ENCODE measurements at regions not wholly inside any gene's neighbourhood (a gene's known extent, or its start where the extent isn't known, plus 50 kb on each side); places are given as distances from the start of the nearest gene placed in this dataset.
"Not testable (repeated sequence)": the region's sequence is repeated elsewhere in the genome, so short reads cannot be mapped to it uniquely, and the experiment has no call there.

DNA sequence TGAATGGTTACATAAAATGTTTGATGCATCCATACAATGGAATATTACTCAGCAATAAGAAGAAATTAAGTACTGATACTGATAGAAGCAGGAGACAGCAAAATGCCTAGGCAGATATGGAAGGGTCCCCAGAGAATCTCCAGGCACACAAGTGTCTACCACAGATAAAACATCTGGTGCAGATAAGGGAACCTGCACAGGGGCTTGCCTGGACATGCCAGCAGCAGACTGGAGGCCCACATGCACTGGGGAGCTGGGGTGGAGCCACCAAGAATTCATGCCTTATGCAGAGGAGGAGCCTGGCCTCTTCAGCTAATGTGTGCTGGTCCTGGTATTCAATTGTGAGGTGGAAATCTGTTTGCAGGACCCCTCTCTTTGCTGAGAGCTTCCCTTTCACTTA is 129.2 kb upstream of the CTSV start:
- not testable (repeated sequence) for H3K9me3 ChIP-seq (ENCODE audit: low read length); H3K36me3 ChIP-seq (ENCODE audit: insufficient read depth, low read length); H3K4me3 ChIP-seq (ENCODE audit: low read depth in 1 of 2, low read length in 2 of 2); H3K27me3 ChIP-seq (ENCODE audit: control insufficient read depth in 1 of 2, insufficient read depth in 2 of 2, low read length in 2 of 2); H3K4me1 ChIP-seq (ENCODE audit: insufficient read depth, low read length); H3K27ac ChIP-seq (ENCODE audit: low read depth, low read length); H3K9ac ChIP-seq (ENCODE audit: low read length)

DNA sequence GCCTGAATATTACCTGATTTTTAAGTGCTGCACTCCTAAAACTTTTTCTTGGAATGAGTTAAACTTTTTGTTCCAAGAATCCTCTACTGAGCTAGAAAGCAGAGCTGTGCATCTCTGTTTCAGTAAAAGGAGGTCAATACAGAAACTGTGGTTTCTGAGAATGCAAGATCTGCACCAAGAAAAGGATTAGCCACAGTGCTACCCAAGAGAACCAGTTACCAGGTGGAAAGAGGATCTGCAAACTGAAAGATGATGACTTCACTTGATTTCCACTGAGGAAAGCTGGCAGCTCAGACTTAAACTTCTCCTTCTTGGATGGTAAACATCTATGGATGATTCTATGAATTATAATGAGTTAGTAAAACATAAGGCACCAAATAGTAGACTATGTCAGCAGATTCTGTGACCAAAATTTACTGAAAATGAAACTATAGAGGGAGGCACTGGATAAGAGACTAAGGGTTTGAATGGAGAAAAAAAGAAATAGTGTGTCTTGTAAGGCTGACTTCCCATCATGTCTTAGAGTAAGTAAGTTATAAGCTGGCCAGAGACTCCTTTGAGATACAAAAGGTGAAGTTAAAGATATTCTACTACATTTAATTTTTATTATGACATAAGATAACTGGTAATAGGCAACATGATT is 127.7 kb upstream of the CTSV start:
- H3K36me3 ChIP-seq (ENCODE audit: insufficient read depth, low read length); H3K9me3 ChIP-seq (ENCODE audit: low read length); H3K9ac ChIP-seq (ENCODE audit: low read length); H3K27ac ChIP-seq (ENCODE audit: low read depth, low read length); H3K4me1 ChIP-seq (ENCODE audit: insufficient read depth, low read length); H3K27me3 ChIP-seq (ENCODE audit: control insufficient read depth in 1 of 2, insufficient read depth in 2 of 2, low read length in 2 of 2); H3K4me3 ChIP-seq (ENCODE audit: low read depth in 1 of 2, low read length in 2 of 2): not testable (repeated sequence)

DNA sequence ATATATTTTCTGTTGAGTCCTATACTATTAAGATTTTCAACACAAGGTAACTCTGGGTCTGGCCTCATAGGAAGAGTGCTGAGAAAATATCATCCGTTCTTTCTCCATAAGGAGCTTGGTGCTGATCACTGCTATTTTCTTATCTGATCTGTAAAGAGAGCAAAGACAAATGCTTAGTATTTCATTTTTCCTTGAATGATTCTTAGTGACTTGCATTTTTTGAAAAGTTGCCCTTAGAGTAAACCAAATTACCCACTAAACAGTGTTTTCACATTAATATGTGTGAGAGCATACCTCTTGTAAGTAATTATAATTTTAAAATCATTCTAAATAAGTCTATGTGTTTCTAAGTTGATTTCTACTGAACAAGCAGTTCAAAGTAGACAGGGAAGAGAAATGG is 121.3 kb upstream of the CTSV start:
- Histone ChIP-seq H3K36me3 (ENCODE audit: insufficient read depth, low read length) (no peaks in the 10 kb centered on the region), H3K27me3 (ENCODE audit: control insufficient read depth in 1 of 2, insufficient read depth in 2 of 2, low read length in 2 of 2) (no peaks in the 10 kb centered on the region), H3K4me3 (ENCODE audit: low read depth in 1 of 2, low read length in 2 of 2) (no peak overlapping the region), H3K9ac (ENCODE audit: low read length) (no peak overlapping the region), H3K9me3 (ENCODE audit: low read length) (no peaks in the 10 kb centered on the region), H3K27ac (ENCODE audit: low read depth, low read length) (no peak overlapping the region), H3K4me1 (ENCODE audit: insufficient read depth, low read length) (no peaks in the 10 kb centered on the region)

DNA sequence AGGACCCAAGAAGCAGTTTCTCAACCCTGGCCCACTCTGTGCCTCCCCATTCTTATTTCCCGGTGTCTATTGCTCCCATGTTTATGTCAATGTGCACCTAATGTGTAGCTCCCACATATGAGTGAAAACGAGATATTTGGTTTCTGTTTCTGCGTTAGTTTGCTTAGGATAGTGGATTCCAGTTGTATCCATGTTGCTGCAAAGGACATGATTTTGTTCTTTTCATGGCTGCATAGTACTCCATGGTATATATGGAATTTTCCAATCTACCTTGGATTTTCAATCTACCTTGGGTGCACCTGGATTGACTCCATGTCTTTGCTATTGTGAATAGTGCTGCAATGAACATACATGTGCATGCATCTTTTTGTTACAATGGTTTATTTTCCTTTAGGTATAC is 119.8 kb upstream of the CTSV start:
- not testable (repeated sequence) for H3K9ac ChIP-seq (ENCODE audit: low read length); H3K4me1 ChIP-seq (ENCODE audit: insufficient read depth, low read length); H3K27me3 ChIP-seq (ENCODE audit: control insufficient read depth in 1 of 2, insufficient read depth in 2 of 2, low read length in 2 of 2); H3K27ac ChIP-seq (ENCODE audit: low read depth, low read length); H3K4me3 ChIP-seq (ENCODE audit: low read depth in 1 of 2, low read length in 2 of 2); H3K9me3 ChIP-seq (ENCODE audit: low read length); H3K36me3 ChIP-seq (ENCODE audit: insufficient read depth, low read length)

DNA sequence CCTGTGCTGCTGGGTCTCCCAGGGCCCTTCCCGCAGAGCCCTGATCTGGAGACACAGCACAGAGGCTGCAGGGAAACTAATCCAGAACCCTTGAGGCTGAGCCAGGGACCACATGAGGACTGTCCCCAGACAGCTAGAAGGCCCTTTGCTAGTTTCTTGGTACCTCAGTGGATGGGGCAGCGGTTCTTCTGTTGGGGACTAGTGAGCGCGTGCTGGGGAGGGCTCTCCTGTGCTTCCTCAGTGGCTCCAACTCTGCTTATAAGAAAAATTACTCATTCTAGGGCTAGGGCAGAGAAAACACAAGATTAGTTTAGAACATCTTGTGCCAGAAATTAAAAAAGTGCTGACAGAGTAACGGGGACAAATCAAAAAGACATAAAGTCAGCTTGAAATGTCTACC is 116.5 kb upstream of the CTSV start:
- not testable (repeated sequence) for H3K9ac ChIP-seq (ENCODE audit: low read length); H3K36me3 ChIP-seq (ENCODE audit: insufficient read depth, low read length); H3K4me3 ChIP-seq (ENCODE audit: low read depth in 1 of 2, low read length in 2 of 2); H3K27ac ChIP-seq (ENCODE audit: low read depth, low read length); H3K4me1 ChIP-seq (ENCODE audit: insufficient read depth, low read length); H3K9me3 ChIP-seq (ENCODE audit: low read length); H3K27me3 ChIP-seq (ENCODE audit: control insufficient read depth in 1 of 2, insufficient read depth in 2 of 2, low read length in 2 of 2)

DNA sequence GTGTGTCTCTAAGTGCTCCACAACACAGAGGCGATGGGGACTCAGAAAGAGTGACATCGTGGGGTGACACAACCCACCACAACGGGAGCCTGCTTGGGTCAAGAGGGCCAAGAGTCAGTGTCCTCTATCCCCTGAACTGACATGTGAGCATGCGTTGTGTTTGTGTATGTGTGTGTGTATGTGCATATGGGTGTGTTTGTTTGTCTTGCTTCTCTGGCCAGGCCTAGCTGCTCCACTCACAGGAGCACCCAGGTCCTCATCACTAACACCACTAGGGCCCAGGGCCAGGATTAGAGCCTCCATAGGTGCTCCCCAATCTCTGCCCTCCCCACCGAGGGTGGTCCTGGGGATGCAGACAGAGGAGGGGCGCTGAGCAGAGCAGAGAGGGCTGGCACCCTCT is 115.0 kb upstream of the CTSV start:
- Histone ChIP-seq H3K9me3 (ENCODE audit: low read length) (no peaks in the 10 kb centered on the region), H3K27me3 (ENCODE audit: control insufficient read depth in 1 of 2, insufficient read depth in 2 of 2, low read length in 2 of 2) (no peaks in the 10 kb centered on the region), H3K9ac (ENCODE audit: low read length) (no peak overlapping the region), H3K36me3 (ENCODE audit: insufficient read depth, low read length) (no peaks in the 10 kb centered on the region), H3K4me3 (ENCODE audit: low read depth in 1 of 2, low read length in 2 of 2) (no peak overlapping the region), H3K4me1 (ENCODE audit: insufficient read depth, low read length) (no peaks in the 10 kb centered on the region), H3K27ac (ENCODE audit: low read depth, low read length) (no peak overlapping the region)

DNA sequence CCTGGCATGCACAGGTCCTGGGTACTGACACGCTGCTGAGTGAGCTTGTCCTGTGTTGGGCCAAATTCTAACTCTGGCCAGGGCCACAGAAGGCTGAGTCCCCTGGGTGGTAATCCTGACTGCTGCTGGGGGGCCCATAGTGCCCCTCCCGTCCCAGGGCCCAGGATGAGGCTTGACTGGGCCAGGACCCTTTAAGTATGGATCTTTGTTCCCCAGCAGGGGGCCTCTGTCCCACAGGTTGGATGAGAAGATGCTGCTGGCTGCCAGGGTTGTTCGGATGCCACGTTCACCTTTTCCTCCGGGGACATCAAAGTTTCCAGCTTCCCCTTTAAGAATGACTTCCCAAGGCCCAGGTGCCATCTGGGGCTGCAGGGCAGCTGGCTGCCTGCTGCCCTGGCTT is 114.2 kb upstream of the CTSV start:
- not testable (repeated sequence) for H3K4me1 ChIP-seq (ENCODE audit: insufficient read depth, low read length); H3K9ac ChIP-seq (ENCODE audit: low read length); H3K36me3 ChIP-seq (ENCODE audit: insufficient read depth, low read length); H3K4me3 ChIP-seq (ENCODE audit: low read depth in 1 of 2, low read length in 2 of 2); H3K27me3 ChIP-seq (ENCODE audit: control insufficient read depth in 1 of 2, insufficient read depth in 2 of 2, low read length in 2 of 2); H3K27ac ChIP-seq (ENCODE audit: low read depth, low read length); H3K9me3 ChIP-seq (ENCODE audit: low read length)

DNA sequence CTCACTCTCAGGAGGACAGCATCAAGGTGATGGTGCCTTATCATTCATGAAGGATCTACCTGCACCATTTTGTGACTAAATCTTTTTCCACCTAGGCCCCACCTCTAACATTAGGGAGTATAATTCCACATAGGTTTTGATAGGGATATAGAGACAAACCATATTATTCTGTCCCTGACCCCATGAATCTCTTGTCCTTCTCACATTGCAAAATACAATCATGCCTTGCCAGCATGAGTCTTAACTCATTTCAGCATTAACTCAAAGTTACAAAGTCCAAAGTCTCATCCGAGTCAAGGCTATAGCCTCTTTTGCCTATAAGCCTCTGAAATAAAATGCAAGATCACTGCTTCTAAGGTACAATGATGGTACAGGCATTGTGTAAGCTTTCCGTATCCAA is 111.5 kb upstream of the CTSV start:
- H3K4me3 ChIP-seq (ENCODE audit: low read depth in 1 of 2, low read length in 2 of 2); H3K9ac ChIP-seq (ENCODE audit: low read length); H3K27ac ChIP-seq (ENCODE audit: low read depth, low read length): not testable (repeated sequence)

DNA sequence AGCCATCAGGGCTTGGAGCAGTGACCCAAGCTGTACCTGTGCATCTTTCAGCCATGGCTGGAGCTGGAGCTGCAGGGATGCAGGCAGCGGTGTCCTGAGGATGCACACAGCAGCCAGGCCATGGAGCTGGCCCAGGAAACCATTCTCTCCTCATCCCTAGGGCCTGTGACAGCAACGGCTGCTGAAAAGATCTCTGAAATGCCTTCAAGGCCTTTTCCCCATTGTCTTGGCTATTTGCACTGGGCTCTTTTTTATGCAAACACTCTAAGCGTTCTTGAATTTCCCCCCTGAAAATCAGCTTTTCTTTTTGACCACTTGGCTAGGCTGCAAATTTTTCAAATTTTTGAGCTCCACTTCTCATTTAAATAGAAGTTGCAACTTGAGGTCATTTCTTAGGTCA is 109.5 kb upstream of the CTSV start:
- H3K9ac ChIP-seq (ENCODE audit: low read length); H3K4me3 ChIP-seq (ENCODE audit: low read depth in 1 of 2, low read length in 2 of 2); H3K4me1 ChIP-seq (ENCODE audit: insufficient read depth, low read length); H3K9me3 ChIP-seq (ENCODE audit: low read length); H3K27me3 ChIP-seq (ENCODE audit: control insufficient read depth in 1 of 2, insufficient read depth in 2 of 2, low read length in 2 of 2); H3K27ac ChIP-seq (ENCODE audit: low read depth, low read length); H3K36me3 ChIP-seq (ENCODE audit: insufficient read depth, low read length): not testable (repeated sequence)

More for the DNA sequence above, 111.5 kb upstream of the CTSV start:
- not testable (repeated sequence) for H3K9me3 ChIP-seq (ENCODE audit: low read length); H3K36me3 ChIP-seq (ENCODE audit: insufficient read depth, low read length); H3K4me1 ChIP-seq (ENCODE audit: insufficient read depth, low read length); H3K27me3 ChIP-seq (ENCODE audit: control insufficient read depth in 1 of 2, insufficient read depth in 2 of 2, low read length in 2 of 2)

DNA sequence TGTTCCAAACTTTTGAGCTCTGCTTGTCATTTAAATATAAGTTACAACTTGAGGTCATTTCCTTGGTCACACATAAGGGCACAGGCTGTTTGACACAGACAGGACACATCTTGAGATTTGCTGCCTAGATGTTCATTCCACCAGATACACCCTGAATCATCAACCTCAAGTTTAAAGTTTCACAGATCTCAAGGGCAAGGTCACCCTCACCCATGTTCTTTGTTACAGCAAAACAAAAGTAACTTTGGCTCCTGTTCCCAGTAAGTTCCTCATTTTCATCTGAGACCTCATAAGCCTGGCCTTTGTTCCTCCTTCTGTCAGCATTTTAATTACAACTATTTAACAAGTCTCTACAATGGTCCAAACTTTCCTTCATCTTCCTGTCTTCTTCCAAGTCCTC is 106.7 kb upstream of the CTSV start:
- not testable (repeated sequence) for H3K27me3 ChIP-seq (ENCODE audit: control insufficient read depth in 1 of 2, insufficient read depth in 2 of 2, low read length in 2 of 2); H3K27ac ChIP-seq (ENCODE audit: low read depth, low read length); H3K9me3 ChIP-seq (ENCODE audit: low read length)

DNA sequence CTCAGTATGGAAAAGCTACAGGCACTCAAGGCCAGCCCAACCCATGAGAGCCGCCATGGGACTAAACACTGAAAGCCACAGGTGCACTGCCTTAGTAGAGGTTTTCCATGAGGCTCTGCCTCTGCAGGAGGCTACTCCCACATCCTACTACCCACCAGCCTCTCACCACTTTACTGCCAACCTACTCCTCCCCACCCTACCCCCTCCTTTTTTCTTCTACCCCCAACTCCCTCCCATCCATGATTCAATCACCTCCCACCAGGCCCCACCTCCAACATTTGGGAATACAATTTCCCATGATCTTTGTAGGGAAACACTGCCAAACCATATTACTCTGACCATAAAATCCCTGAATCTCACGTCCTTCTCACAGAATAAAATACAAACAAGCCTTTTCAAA is 101.6 kb upstream of the CTSV start:
- H3K4me1 ChIP-seq (ENCODE audit: insufficient read depth, low read length) = no peaks in the 10 kb centered on the region
- H3K27me3 ChIP-seq (ENCODE audit: control insufficient read depth in 1 of 2, insufficient read depth in 2 of 2, low read length in 2 of 2) = no peaks in the 10 kb centered on the region
- H3K27ac ChIP-seq (ENCODE audit: low read depth, low read length) = no peak overlapping the region
- no peaks in the 10 kb centered on the region for H3K9me3 ChIP-seq (ENCODE audit: low read length)
- H3K9ac ChIP-seq (ENCODE audit: low read length) = no peak overlapping the region
- no peak overlapping the region for H3K4me3 ChIP-seq (ENCODE audit: low read depth in 1 of 2, low read length in 2 of 2)
- no peaks in the 10 kb centered on the region for H3K36me3 ChIP-seq (ENCODE audit: insufficient read depth, low read length)

More for the DNA sequence above, 106.7 kb upstream of the CTSV start:
- not testable (repeated sequence) for H3K4me1 ChIP-seq (ENCODE audit: insufficient read depth, low read length); H3K36me3 ChIP-seq (ENCODE audit: insufficient read depth, low read length); H3K4me3 ChIP-seq (ENCODE audit: low read depth in 1 of 2, low read length in 2 of 2); H3K9ac ChIP-seq (ENCODE audit: low read length)

DNA sequence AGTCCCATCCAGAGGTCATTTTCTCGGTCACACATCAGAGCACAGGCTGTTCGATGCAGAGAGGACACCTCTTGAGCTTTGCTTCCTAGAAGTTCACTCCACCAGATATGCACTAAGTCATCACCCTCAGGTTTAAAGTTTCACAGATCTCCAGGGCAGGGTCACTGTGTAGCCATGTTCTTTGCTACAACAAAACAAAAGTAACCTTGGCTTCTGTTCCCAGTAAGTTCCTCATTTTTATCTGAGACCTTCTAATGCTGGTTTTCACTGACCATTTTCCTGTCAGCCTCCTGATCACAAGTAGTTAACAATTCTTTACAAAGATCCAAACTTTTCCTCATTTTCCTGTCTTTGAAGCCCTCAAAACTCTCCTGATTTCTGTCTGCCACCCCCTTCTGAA is 97.5 kb upstream of the CTSV start:
- no peaks in the 10 kb centered on the region for H3K4me1 ChIP-seq (ENCODE audit: insufficient read depth, low read length)
- no peaks in the 10 kb centered on the region for H3K27me3 ChIP-seq (ENCODE audit: control insufficient read depth in 1 of 2, insufficient read depth in 2 of 2, low read length in 2 of 2)
- H3K36me3 ChIP-seq (ENCODE audit: insufficient read depth, low read length) = no peaks in the 10 kb centered on the region
- no peak overlapping the region for H3K9ac ChIP-seq (ENCODE audit: low read length)
- H3K4me3 ChIP-seq (ENCODE audit: low read depth in 1 of 2, low read length in 2 of 2) = no peak overlapping the region
- H3K27ac ChIP-seq (ENCODE audit: low read depth, low read length) = no peak overlapping the region
- H3K9me3 ChIP-seq (ENCODE audit: low read length) = no peaks in the 10 kb centered on the region
